T-helper 1 cell treated with Interleukin-12 subunit alpha and Interleukin-12 subunit beta and Interleukin-4 antibody, amounts not matched to agents 30 ng/mL and 1 ng/mL, for 36 hours (primary cell): ENCODE measurements at regions not wholly inside any gene's neighbourhood (a gene's known extent, or its start where the extent isn't known, plus 50 kb on each side); places are given as distances from the start of the nearest gene placed in this dataset.
"Not testable (repeated sequence)": the region's sequence is repeated elsewhere in the genome, so short reads cannot be mapped to it uniquely, and the experiment has no call there.

ENCODE experiments used
- intact Hi-C: fragments of 100-400 bp; cut with micrococcal nuclease; formaldehyde crosslinking; loops from one replicate; pipeline ENCODE4 v1.15.1; 2024

DNA sequence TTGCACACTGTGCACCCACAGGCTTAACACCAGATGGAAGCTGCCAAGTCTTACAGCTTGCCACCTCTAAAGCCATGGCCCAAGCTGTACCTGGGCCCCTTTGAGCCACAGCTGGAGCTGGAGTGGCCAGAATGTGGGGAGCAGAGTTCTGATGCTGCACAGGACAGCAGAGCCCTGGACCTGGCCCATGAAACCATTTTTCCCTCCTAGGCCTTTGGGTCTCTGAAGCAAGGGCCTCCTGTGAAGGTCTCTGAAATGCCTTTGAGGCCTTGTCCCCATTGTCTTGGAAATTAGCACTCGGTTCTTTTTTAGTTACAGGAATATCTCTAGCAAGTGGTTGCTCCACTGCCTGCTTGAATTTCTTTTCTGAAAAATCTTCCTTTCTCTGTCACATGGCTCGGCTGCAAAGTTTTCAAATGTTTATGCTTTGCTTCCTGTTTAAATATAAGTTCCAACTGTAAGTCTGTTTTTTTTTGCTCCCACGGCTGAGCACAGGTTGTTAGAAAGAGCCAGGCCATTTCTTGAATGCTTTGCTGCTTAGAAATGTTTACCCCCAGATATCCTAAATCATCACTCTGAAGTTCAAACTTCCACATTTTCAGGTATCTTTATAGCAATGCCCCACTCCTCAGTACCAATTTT is 156.8 kb upstream of the GORAB start:
- intact Hi-C loops, result no loop called here

- intact Hi-C loops, result no loop called here
Observed at GRCh38 chr1:170376801-170377385, 155.1 kb upstream of the GORAB start.

GRCh38 chr1:170377440-170377839 is 154.5 kb upstream of the GORAB start:
- intact Hi-C loops, result no loop called here

DNA sequence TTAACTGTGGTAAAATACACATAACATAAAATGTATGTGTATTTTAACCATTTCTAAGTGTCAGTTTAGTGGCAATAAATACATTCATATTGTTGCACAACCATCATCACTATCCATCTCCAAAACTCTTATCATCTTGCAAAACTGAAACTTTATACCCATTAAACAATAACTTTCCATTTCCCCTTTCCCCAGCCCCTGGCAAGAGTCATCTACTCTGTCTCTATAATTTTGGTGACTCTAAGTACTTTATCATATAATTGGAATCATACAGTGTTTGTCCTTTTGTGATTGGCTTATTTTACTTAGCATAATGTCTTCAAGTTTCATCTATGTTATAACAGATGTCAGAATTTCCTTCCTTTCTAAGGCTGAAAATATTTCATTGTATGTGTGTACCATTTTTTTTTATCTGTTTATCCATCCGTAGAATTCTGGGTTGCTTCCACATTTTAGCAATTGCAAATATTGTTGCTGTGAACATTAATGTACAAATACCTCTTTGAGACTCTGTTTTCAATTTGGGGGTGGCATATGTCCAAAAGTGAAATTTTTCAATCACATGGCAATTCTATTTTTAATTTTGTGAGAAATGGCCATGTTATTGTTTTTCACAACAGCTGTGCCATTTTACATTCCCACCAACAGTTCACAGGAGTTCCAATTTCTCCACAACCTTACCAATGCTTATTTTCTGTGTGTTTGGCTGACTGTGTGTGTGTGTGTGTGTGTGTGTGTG is 153.9 kb upstream of the GORAB start:
- intact Hi-C loops, result no loop called here

DNA sequence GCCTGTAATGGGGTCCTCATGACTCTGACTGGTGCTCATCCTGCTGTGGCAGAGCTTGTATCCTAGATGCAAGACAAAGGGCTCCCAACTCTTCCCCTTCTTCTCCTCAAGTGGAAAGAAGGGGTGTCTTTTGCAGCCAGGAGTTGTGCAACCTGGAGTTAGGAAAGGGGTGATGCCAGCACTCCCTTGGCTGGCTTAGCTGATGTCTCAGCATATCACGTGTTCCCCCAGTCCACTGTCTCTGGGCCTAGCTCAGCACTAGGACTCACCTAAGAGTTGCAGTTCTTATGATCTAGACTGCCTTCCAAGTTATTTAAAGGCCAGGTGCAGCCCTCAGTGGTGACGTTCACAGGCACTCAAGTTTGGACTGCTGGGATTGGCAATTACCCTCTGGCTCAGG is 146.2 kb upstream of the GORAB start:
- intact Hi-C loops, result no loop called here

DNA sequence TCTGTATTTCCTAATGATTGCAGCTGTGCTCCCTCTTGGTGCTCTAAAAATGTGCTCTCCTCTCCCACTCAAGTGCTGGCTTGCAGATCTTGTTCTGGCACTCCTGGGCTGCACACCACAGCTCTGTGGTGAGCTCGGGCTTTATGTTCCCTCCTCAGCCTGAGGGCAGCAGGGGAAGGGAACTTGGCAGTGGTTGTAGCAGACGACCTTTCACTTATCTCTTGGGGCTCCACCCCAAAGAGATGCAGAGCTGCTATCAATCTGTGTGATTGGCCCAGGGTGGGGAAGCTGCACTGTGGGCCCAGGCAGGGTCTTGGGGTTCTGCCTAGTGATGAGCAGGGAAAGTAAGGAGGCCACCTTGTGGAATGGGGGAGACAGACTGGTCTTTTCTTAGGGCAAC is 143.5 kb upstream of the GORAB start:
- intact Hi-C loops, result no loop called here

GRCh38 chr1:170395149-170395548 is 136.8 kb upstream of the GORAB start:
- intact Hi-C loops, result no loop called here

DNA sequence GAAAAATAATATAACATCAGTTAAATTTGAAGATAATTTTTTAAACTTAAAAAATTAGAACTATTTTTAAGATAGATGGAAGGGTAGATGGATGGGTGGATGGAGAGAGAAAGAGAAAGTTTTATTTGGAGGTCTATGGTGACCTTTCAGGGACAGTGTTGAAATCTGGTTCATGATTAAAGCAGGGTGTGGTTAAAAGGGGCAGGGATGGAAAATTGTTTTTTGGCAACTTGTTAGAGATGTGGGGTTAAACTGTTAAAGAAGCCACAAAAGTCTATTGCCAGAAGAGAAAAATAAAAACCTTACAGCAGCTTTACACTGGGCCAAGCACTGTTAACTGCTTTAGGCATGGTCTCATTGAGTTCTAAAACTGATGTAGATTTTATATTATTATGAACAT is 134.9 kb upstream of the GORAB start:
- intact Hi-C loops, result no loop called here

DNA sequence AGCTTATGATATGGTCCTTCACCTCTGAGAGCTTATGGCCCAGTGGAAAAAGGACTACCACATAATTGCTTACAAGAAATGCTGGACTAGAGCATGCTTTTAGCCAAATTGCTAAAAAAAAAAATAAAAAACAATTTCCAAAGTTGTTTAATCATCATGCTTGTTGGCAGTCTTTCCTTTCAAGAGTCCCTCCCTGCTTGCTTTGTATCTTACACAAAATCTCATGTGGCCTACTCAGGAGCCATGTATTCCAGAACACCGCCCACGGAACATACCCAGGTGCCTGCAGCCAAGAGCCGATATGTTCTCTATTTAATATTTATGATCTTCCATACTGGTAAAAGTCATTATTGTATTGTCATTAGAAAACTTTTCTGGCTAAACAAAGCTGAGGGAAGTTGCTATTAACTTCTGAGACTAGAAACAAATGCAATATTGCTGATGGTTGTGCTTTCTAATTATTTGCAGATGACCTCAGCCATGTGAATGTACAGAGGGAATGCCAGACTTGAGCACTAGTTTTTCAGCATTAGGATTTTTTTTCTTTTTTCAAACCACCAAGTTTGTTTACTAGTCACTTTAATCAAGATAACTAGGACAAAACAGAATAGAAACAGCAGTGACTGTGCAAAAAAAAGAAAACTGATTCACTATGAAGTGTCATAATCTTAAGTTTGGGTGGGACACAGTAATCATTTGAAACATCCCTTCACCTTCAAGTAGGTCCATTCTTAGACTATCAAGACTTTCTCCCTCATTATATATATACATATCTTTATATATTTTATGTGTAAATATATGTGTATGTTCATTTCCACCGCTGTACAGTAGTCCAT is 129.3 kb upstream of the GORAB start:
- intact Hi-C loops, result no loop called here

GRCh38 chr1:170407138-170407537 is 124.8 kb upstream of the GORAB start:
- intact Hi-C loops, result no loop called here

- intact Hi-C loops, result no loop called here
Observed at GRCh38 chr1:170407581-170407980, 124.4 kb upstream of the GORAB start.

- intact Hi-C loops, result no loop called here
Observed at GRCh38 chr1:170410401-170411166, 121.4 kb upstream of the GORAB start.

DNA sequence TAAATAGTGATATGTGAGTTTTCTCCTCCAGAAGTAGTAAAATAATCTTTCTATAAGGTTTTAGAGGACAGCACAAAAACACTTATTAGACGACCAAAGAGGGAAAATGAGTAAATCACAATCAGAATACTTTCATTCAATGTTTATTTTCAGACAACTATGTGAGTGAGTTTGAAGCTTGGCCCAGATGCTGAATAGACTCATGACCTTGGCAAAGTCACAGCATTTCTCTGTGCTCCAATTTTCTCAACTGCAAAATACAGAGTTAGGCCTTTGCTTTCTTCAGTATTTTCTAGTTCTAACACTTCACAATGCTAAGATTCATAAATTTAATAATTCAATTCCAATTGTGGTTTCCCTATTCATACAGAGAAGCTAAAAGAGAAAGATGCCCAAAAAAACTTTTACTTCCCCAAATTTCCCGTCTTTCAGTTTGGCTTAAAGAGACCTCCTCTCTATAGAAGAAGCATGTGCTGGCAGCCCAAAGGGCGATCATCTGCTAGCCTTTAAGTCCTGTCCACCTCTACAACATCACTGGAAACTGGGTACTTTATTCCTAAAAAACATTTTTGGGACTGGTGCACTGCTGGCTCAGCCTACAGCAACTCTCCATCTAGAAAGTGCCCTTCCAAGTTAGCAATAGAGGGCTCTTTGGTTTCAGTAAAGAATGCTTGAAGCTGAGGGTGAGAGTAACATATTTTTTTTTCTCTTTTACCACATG is 116.8 kb upstream of the GORAB start:
- intact Hi-C loops, result no loop called here

DNA sequence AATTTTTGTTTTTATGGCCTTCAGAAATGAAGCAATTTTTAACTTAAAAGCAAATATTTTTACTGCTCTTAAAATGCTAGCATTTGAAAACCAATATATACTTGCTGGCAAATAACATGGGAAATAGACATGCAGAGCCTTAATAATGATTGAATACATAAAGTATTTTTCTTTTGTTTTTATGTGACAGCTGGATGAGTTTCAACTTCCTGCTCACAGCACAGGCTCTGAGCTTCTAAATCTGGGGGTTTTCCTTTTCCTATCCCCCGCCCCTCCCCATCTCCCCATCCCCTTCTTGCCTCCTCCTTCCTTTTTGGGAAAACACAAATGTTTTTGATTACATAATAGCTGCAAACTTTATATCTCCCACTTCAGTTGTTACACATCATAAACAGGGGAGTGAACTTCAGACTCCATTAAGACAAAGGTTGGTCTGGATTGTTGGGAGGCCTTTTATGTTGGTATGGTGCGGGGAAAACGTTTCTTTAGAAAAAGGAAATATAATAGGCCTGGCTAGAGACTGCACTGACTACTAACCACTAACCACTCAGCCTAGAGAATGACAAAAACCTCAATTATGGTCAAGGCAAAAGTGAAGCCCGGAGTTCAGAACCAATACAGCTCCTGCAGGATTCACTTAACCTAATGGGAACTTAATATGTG is 116.1 kb upstream of the GORAB start:
- intact Hi-C loops, result no loop called here

DNA sequence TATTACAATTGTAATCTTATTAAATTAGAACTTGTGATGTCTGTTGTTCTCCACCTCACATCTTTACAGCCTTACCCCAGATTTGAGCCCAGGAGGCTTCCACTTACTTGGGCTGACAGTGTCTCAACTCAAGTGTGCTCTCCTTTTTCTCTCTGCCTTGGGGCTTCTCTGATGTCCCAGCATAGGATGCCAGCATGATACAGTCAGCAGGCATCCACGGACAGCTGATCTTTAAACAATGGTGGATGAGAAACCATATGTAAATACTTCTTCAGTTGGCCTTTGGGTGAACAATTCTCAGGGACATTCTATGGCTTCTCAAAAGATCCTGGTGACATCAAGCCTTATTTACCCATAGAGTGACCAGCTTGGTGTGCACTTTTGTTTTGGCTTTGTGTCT is 107.6 kb upstream of the GORAB start:
- intact Hi-C loops, result no loop called here

- intact Hi-C loops, result no loop called here
Observed at GRCh38 chr1:170426596-170426995, 105.4 kb upstream of the GORAB start.

DNA sequence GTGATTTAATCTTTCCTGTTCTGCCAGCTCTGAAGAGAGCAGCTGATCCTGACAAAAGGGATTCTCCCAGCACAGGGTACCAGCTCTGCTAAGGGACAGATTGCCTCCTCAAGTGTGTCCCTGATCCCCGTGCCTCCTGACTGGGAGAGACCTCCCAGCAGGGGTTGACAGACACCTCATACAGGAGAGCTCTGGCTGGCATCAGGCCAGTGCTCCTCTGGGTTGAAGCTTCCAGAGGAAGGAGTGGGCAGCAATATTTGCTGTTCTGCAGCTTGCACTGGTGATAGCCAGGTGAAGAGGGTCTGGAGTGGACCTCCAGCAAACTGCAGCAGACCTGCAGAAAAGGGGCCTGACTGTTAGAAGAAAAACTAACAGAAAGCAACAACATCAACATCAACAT is 105.0 kb upstream of the GORAB start:
- intact Hi-C loops, result not testable (repeated sequence)

GRCh38 chr1:170436928-170437327 is 95.0 kb upstream of the GORAB start:
- intact Hi-C loops, result no loop called here

GRCh38 chr1:170445096-170445495 is 86.9 kb upstream of the GORAB start:
- intact Hi-C loops, result no loop called here

DNA sequence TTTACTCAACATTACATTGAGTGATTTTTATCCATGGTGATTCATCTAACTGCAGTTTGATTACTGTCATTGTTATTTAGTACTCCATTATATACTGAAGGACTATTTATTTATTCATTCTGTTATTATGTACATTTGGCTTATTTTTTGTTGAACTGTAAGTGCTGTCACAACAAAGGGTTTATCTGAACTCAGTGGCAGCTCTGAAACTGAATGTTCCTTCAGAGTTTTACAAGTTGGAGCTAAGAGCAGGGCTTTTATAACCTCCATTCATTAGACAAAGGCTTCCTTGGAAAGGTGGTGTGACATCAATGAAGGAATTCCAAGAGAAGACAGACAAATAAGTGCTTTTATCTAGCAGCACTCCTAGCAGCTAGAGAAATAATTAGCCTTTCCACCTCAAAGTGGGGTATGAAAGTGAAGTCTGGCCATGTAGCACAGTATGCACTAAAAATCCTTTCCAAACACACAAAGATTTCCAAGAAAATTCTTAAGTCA is 83.3 kb upstream of the GORAB start:
- intact Hi-C loops, result no loop called here
